ENCODE measurements at regions not wholly inside any gene's neighbourhood (a gene's known extent, or its start where the extent isn't known, plus 50 kb on each side); places are given as distances from the start of the nearest gene placed in this dataset.

- DNase-seq = no peak
These were observed 55.9 kb upstream of the HAAO start for GRCh38 chr2:42848265-42848664.

GRCh38 chr2:42847596-42848151 lies 55.3 kb upstream of the HAAO start:
- no peak for DNase-seq

- no peak for DNase-seq
These were observed 54.7 kb upstream of the HAAO start for GRCh38 chr2:42846932-42847595.

- no peak for DNase-seq
These were observed 53.6 kb upstream of the HAAO start for GRCh38 chr2:42846026-42846425.

- no peak for DNase-seq
These were observed 52.8 kb upstream of the HAAO start for GRCh38 chr2:42844901-42845821.

- no peak for DNase-seq
These were observed 52.0 kb upstream of the HAAO start for GRCh38 chr2:42844366-42844765.

- no peak for DNase-seq
These were observed 51.2 kb upstream of the HAAO start for GRCh38 chr2:42843611-42844010.

- no peak for DNase-seq
These were observed 50.7 kb upstream of the HAAO start for GRCh38 chr2:42843131-42843530.

- DNase-seq = no peak
These were observed 50.1 kb upstream of the HAAO start for GRCh38 chr2:42842466-42842865.

Data from activated CD4-positive, alpha-beta T cell treated with anti-CD3 and anti-CD28 coated beads, Interleukin-2, amount 50 U/mL, for 16 hours (primary cell).